Omental fat pad (tissue), 3 donors: ENCODE measurements at regions not wholly inside any gene's neighbourhood (a gene's known extent, or its start where the extent isn't known, plus 50 kb on each side); places are given as distances from the start of the nearest gene placed in this dataset.
"Not testable (repeated sequence)": the region's sequence is repeated elsewhere in the genome, so short reads cannot be mapped to it uniquely, and the experiment has no call there.

Source experiments
- ATAC-seq: fragments of 150-250 bp; one replicate; pipeline ENCODE4 v1.9.1; 2016; ENCODE audit warnings: mild to moderate bottlenecking, moderate library complexity; ENCODE audit not compliant: low FRiP score
- DNase-seq: peaks from one replicate; pipeline ENCODE4 v3.0.0-alpha.2; 2019; ENCODE audit warnings: low spot score
- TF ChIP-seq, protein P1 (sequence below), 3 donors: fragments of 450-650 bp; IDR thresholded peaks; one replicate each; pipeline ENCODE4 v1.5.1; 2016 to 2017; ENCODE audit warnings: antibody characterized with exemption in 3 of 3, mild to moderate bottlenecking in 3 of 3, moderate library complexity in 2 of 3

DNA sequence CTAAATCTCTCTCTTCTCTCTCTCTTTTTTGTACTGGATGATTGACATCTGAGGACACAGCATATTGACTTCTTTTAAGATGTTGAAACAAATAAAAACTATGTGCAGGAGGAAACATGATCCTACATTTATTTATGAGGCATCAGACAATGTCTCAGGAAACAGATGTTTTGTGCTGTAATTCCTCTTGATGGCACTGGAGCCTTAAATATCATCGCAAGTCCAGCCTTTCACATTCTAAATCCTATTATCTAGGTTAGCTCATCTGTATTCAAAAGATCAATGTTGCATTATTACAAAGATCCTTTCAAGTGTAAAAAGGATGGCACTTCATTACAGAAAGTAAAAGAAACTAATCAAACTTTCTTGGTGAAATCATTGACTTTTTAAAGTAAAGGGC is 63.9 kb downstream of the MAT2B start:
- ATAC-seq, result no peak
- DNase-seq, result no peak
- TF ChIP-seq, protein P1, sequence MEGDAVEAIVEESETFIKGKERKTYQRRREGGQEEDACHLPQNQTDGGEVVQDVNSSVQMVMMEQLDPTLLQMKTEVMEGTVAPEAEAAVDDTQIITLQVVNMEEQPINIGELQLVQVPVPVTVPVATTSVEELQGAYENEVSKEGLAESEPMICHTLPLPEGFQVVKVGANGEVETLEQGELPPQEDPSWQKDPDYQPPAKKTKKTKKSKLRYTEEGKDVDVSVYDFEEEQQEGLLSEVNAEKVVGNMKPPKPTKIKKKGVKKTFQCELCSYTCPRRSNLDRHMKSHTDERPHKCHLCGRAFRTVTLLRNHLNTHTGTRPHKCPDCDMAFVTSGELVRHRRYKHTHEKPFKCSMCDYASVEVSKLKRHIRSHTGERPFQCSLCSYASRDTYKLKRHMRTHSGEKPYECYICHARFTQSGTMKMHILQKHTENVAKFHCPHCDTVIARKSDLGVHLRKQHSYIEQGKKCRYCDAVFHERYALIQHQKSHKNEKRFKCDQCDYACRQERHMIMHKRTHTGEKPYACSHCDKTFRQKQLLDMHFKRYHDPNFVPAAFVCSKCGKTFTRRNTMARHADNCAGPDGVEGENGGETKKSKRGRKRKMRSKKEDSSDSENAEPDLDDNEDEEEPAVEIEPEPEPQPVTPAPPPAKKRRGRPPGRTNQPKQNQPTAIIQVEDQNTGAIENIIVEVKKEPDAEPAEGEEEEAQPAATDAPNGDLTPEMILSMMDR (IDR thresholded peaks at IDR 0.05), result no peak

DNA sequence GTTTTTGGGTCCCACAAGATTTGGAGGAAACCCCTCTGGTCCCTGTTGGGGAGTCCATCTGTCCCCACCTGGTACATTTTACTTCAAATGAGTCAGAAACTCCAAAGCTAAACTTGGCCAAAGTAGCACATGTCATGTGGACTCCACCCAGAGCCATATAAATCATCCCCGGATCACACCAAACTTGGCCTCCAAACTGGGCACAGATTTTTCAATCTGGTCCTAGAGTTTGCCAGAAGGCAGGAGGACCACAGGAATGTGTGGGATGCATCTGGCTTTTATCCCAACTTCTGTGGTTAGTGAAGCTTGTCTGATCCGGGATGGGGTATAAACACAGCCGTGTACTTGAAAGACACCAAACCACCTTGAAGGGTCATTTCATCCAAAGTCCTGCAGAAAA is 66.3 kb downstream of the MAT2B start:
- DNase-seq (no peak), ATAC-seq (no peak)
- TF ChIP-seq, protein P1 (IDR thresholded peaks at IDR 0.05), result no peak

DNA sequence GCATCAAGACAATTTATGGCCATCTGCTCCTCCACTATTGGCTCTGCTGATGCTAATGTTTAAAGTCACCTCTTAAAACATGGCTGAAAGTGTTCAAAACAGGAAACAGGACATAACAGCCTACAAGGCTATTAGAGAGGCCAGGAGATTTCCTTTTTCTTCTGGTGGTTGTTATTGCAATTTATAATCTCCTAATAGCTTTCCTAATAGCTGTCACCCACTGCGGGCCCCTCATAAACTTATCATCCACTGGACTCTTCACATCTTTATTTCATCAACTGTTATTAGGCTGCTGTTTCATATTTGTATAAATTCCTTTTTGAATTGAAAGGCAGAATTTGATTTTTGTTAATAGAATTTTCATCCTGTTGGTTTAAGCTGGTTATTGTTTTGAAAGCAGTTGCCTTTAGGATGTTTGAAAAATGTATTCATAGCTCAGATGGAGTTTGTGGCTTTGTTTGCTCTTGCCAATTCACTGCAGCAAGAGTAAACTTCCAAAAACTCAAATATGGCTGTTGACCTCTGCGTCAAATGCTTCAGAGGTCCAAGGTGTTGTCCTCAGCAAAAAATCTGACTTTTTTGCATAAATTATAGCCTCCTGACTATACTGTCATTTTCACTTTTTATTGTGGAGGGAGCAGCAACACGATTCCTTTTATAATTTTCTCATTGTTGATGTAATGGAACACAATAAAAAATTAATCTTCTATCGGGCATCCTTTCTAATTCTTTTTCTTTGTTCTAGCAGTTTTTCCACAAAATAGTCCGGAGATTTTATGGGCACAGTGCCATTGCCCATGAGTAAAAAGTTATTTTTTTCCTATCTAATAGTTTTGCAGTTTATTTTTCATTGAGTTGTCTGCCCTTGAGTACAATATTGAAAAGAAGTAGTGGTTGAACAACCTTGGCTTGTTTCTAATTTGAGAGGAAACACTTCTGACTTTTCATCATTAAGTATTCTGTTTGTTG is 69.3 kb downstream of the MAT2B start:
- DNase-seq (no peak), ATAC-seq (no peak)
- TF ChIP-seq, protein P1 (IDR thresholded peaks at IDR 0.05), result no peak

DNA sequence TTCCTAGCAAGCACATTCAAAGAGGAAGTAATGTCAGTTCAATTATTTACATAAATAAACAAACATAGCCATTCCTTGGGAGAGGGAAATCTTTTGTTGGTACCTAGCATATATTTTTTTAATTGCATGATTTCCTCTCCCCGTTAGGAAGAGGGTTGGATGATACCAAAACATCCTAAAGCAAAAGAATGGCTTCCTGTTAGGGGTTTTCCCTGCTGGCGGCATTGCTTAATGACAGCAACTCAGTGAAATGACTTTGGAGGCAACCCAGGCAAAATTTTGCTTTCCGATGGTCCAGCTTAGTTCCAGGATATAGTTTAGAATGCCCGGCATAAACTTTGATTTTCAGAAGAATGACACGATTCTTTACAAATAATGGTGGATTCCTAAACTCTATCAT is 73.2 kb downstream of the MAT2B start:
- TF ChIP-seq, protein P1 (IDR thresholded peaks at IDR 0.05), result no peak
- DNase-seq (no peak), ATAC-seq (no peak)

DNA sequence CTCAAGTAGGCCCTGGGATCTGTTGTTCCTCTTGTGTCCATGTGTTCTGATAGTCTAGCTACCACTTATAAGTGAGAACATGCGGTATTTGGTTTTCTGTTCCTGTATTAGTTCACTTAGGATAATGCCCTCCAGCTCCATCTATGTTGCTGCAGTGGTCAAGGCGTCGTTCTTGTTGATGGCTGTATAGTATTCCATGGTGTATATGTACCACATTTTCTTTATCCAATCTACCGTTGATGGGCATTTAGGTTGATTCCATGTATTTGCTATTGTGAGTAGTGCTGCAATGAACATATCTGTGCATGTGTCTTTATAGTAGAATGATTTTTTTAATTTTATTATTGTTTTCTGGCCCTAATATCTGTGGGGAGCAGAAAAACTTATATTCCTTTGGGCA is 74.3 kb downstream of the MAT2B start:
- DNase-seq (no peak), ATAC-seq (no peak)
- TF ChIP-seq, protein P1 (IDR thresholded peaks at IDR 0.05), result no peak

DNA sequence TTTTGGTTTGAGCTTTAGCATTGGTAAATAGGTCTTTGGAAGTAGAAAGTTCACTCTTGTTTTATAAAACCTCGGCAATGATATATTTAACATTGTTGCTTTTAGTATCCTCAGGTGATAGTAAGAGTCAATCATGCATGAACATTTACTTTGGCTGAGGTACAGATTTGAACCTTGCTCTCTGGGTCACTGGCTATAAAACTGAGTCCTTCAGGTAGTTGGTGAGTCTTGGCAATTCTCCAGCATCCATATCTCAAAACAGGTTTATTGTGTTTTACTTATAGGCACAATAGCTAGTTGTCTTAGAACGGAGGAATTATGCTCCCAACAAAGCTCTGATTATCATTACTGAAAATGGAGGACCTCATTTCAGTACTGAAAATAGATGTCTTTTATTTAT is 75.1 kb downstream of the MAT2B start:
- TF ChIP-seq, protein P1 (IDR thresholded peaks at IDR 0.05), result no peak
- DNase-seq (no peak), ATAC-seq (no peak)

DNA sequence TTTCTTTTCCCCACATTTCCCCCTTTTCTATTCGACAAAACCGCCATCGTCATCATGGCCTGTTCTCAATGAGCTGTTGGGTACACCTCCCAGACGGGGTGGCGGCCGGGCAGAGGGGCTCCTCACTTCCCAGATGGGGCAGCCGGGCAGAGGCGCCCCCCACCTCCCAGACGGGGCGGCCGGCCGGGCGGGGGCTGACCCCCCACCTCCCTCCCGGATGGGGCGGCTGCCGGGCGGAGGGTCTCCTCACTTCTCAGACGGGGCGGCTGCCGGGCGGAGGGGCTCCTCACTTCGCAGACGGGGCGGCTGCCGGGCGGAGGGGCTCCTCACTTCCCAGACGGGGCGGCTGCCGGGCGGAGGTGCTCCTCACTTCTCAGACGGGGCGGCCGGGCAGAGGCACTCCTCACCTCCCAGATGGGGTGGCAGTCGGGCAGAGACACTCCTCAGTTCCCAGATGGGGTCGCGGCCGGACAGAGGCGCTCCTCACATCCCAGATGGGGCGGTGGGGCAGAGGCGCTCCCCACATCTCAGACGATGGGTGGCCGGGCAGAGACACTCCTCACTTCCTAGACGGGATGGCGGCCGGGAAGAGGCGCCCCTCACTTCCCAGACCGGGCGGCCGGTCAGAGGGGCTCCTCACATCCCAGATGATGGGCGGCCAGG is 78.2 kb downstream of the MAT2B start:
- not testable (repeated sequence) for ATAC-seq, DNase-seq
